ENCODE measurements at regions not wholly inside any gene's neighbourhood (a gene's known extent, or its start where the extent isn't known, plus 50 kb on each side); places are given as distances from the start of the nearest gene placed in this dataset.

- TF ChIP-seq EZH2 (IDR thresholded peaks at IDR 0.05; ENCODE audit: borderline replicate concordance, low read length): no peak
- TF ChIP-seq, protein P1, sequence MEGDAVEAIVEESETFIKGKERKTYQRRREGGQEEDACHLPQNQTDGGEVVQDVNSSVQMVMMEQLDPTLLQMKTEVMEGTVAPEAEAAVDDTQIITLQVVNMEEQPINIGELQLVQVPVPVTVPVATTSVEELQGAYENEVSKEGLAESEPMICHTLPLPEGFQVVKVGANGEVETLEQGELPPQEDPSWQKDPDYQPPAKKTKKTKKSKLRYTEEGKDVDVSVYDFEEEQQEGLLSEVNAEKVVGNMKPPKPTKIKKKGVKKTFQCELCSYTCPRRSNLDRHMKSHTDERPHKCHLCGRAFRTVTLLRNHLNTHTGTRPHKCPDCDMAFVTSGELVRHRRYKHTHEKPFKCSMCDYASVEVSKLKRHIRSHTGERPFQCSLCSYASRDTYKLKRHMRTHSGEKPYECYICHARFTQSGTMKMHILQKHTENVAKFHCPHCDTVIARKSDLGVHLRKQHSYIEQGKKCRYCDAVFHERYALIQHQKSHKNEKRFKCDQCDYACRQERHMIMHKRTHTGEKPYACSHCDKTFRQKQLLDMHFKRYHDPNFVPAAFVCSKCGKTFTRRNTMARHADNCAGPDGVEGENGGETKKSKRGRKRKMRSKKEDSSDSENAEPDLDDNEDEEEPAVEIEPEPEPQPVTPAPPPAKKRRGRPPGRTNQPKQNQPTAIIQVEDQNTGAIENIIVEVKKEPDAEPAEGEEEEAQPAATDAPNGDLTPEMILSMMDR (IDR thresholded peaks at IDR 0.05; ENCODE audit: low read length): no peak
Observed at GRCh38 chr17:70881093-70881492, 711.8 kb downstream of the KCNJ2 start.

Measured in OCI-LY1 (cell line).